Sigmoid colon (tissue), 6 donors: ENCODE measurements at regions not wholly inside any gene's neighbourhood (a gene's known extent, or its start where the extent isn't known, plus 50 kb on each side); places are given as distances from the start of the nearest gene placed in this dataset.

Experiments used
- DNase-seq: peaks from one replicate; pipeline ENCODE4 v3.0.0-alpha.2; 2019
- H3K27ac ChIP-seq, 4 donors: fragments of 200-600 bp; sonication (generic); one replicate each; pipeline ENCODE4 v1.5.1; 2016 to 2019; ENCODE audit warnings: mild to moderate bottlenecking in 1 of 4
- H3K27me3 ChIP-seq, 3 donors: fragments of 200-600 bp; sonication (generic); one replicate each; pipeline ENCODE4 v1.5.1; 2019; ENCODE audit warnings: mild to moderate bottlenecking in 1 of 3
- H3K36me3 ChIP-seq, 4 donors: fragments of 200-600 bp; sonication (generic); one replicate each; pipeline ENCODE4 v1.5.1; 2016 to 2019
- H3K4me1 ChIP-seq, 4 donors: fragments of 200-600 bp; sonication (generic); one replicate each; pipeline ENCODE4 v1.5.1; 2017 to 2019
- H3K4me3 ChIP-seq, 4 donors: fragments of 200-600 bp; sonication (generic); one replicate each; pipeline ENCODE4 v1.5.1; 2017 to 2019; ENCODE audit warnings: mild to moderate bottlenecking in 2 of 4, moderate library complexity in 1 of 4
- H3K9me3 ChIP-seq, 4 donors: fragments of 200-600 bp in 3 of 4; sonication (generic) in 3 of 4; one replicate each; pipeline versions ENCODE4 v1.5.1 to v1.6.1; 2013 to 2019
- CTCF ChIP-seq, 4 experiments: fragments of 450-650 bp in 3 of 4; fragments of 200-600 bp in 1 of 4; IDR thresholded peaks; one replicate each; pipeline ENCODE4 v1.5.1; 2016 to 2019; ENCODE audit warnings: antibody characterized with exemption in 4 of 4, mild to moderate bottlenecking in 3 of 4, moderate library complexity in 2 of 4
- EP300 ChIP-seq, 4 donors: sonication (generic); formaldehyde crosslinking; IDR thresholded peaks; one replicate each; pipeline ENCODE4 v1.6.1; 2017; ENCODE audit warnings: antibody characterized with exemption in 4 of 4
- POLR2A ChIP-seq, 2 donors: fragments of 450-650 bp; IDR thresholded peaks; one replicate each; pipeline ENCODE4 v1.6.1; 2016; ENCODE audit warnings: antibody characterized with exemption in 2 of 2, mild to moderate bottlenecking in 2 of 2, moderate library complexity in 2 of 2
- POLR2AphosphoS5 ChIP-seq, 4 donors: sonication (generic); formaldehyde crosslinking; IDR thresholded peaks; one replicate each; pipeline ENCODE4 v1.6.1; 2017; ENCODE audit warnings: antibody characterized with exemption in 4 of 4
- WGBS, 2 donors: extraction: QIAGEN DNeasy Blood & Tissue Kit; methylation state at CpG; one replicate each; pipeline ENCODE4 v1.1.7; 2013; 5-methylcytosine and 5-hydroxymethylcytosine counted together
- intact Hi-C: fragments of 100-400 bp; cut with DNase I; formaldehyde crosslinking; loops from one replicate; pipeline ENCODE4 v1.15.1; 2023
- donor health status: healthy with polysubstance abuse.
- donor health status: healthy.

GRCh38 chr3:106946866-106947265 lies 430.4 kb upstream of the CCDC54 start:
- Histone ChIP-seq H3K36me3 (no peaks in the 10 kb centered on the region), H3K27ac (no peak overlapping the region), H3K4me1 (no peaks in the 10 kb centered on the region), H3K4me3 (no peak overlapping the region), H3K9me3 (no peaks in the 10 kb centered on the region), H3K27me3 (no peaks in the 10 kb centered on the region)
- TF ChIP-seq CTCF (IDR thresholded peaks at IDR 0.05) = no peak
- no peak for TF ChIP-seq EP300 (IDR thresholded peaks at IDR 0.05)
- no peak for TF ChIP-seq POLR2A (IDR thresholded peaks at IDR 0.05)
- no peak for TF ChIP-seq POLR2AphosphoS5 (IDR thresholded peaks at IDR 0.05)
- DNase-seq = no peak
- intact Hi-C loops = no loop called here
- 60 to 66% methylated on average over 3 of the region's 3 CpGs for WGBS, 2 donors

DNA sequence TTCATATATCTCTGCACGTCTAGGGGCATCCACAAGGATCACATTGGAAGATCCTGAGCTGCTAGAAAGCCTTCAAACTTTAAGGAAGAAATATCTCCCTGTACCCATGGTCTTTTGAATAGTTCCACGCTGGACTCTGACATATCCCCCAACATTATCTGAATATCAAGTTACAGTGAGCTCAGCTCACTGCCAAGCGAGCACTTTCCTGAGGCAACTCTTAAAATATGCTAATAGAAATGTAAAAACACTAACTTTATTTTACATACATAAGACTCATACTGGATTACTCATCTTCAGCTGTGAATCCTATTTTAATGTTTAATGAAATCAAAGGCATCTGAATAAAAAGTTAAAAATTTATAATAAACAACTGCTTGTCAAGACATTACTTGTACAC lies 420.2 kb upstream of the CCDC54 start:
- no peaks in the 10 kb centered on the region for H3K36me3 ChIP-seq
- TF ChIP-seq POLR2AphosphoS5 (IDR thresholded peaks at IDR 0.05) (no peak), CTCF (IDR thresholded peaks at IDR 0.05) (no peak), EP300 (IDR thresholded peaks at IDR 0.05) (no peak), POLR2A (IDR thresholded peaks at IDR 0.05) (no peak)
- intact Hi-C loops = no loop called here

DNA sequence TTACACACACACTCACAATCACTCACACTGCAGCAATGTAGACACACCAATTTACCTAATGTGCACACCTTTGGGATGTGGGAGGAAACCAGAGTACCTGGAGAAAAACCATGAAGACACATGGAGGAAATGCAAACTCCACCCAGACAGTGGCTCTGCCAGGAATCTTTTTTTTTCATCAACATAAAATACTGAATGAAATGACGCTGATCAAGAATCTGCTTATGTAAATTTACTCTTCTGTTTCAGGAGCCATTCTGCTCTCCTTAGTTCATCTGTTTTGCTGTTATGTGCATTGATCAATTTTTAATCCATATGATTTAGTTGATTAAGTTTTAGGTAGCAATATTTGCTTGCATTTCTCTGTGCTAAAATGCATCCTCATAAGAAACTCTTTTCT lies 414.2 kb upstream of the CCDC54 start:
- no peaks in the 10 kb centered on the region for H3K36me3 ChIP-seq
- peaks cover 0 to 23% (median 12%) of the 10 kb centered on the region in 4 donors for H3K4me1 ChIP-seq
- no peak overlapping the region for H3K4me3 ChIP-seq
- no peaks in the 10 kb centered on the region for H3K9me3 ChIP-seq
- intact Hi-C loops = no loop called here
- no peak overlapping the region for H3K27ac ChIP-seq
- TF ChIP-seq POLR2AphosphoS5 (IDR thresholded peaks at IDR 0.05) = no peak
- TF ChIP-seq POLR2A (IDR thresholded peaks at IDR 0.05) = no peak
- no peak for TF ChIP-seq CTCF (IDR thresholded peaks at IDR 0.05)
- no peak for TF ChIP-seq EP300 (IDR thresholded peaks at IDR 0.05)
- no peaks in the 10 kb centered on the region for H3K27me3 ChIP-seq
- DNase-seq = no peak
- 13 to 60% methylated on average over 1 of the region's 1 CpG for WGBS, 2 donors

More for the DNA sequence above, 420.2 kb upstream of the CCDC54 start:
- H3K4me3 ChIP-seq = no peak overlapping the region
- no peak overlapping the region for H3K27ac ChIP-seq
- 54 to 76% methylated on average over 3 of the region's 3 CpGs for WGBS, 2 donors
- H3K4me1 ChIP-seq = no peaks in the 10 kb centered on the region
- H3K27me3 ChIP-seq = no peaks in the 10 kb centered on the region
- DNase-seq = no peak
- no peaks in the 10 kb centered on the region for H3K9me3 ChIP-seq

GRCh38 chr3:106963442-106963841 lies 413.8 kb upstream of the CCDC54 start:
- Histone ChIP-seq H3K27ac (no peak overlapping the region), H3K4me3 (no peak overlapping the region), H3K27me3 (no peaks in the 10 kb centered on the region), H3K36me3 (no peaks in the 10 kb centered on the region), H3K4me1 (peaks cover 0 to 23% (median 12%) of the 10 kb centered on the region in 4 donors), H3K9me3 (no peaks in the 10 kb centered on the region)
- DNase-seq = no peak
- TF ChIP-seq CTCF (IDR thresholded peaks at IDR 0.05) (no peak), EP300 (IDR thresholded peaks at IDR 0.05) (no peak), POLR2A (IDR thresholded peaks at IDR 0.05) (no peak), POLR2AphosphoS5 (IDR thresholded peaks at IDR 0.05) (no peak)
- intact Hi-C loops = no loop called here
- 7 to 19% methylated on average over 1 of the region's 1 CpG for WGBS, 2 donors

GRCh38 chr3:106965307-106965706 lies 411.9 kb upstream of the CCDC54 start:
- H3K4me3 ChIP-seq = no peak overlapping the region
- WGBS, 2 donors = 80 to 84% methylated on average over 3 of the region's 3 CpGs
- no peak for DNase-seq
- H3K9me3 ChIP-seq = no peaks in the 10 kb centered on the region
- peaks cover 0 to 23% (median 12%) of the 10 kb centered on the region in 4 donors for H3K4me1 ChIP-seq
- no peak for TF ChIP-seq POLR2AphosphoS5 (IDR thresholded peaks at IDR 0.05)
- no peak for TF ChIP-seq CTCF (IDR thresholded peaks at IDR 0.05)
- TF ChIP-seq EP300 (IDR thresholded peaks at IDR 0.05) = no peak
- no peak for TF ChIP-seq POLR2A (IDR thresholded peaks at IDR 0.05)
- H3K27me3 ChIP-seq = no peaks in the 10 kb centered on the region
- intact Hi-C loops = no loop called here
- H3K27ac ChIP-seq = no peak overlapping the region
- H3K36me3 ChIP-seq = no peaks in the 10 kb centered on the region
